NCI-H2081 (cell line): ENCODE measurements at regions not wholly inside any gene's neighbourhood (a gene's known extent, or its start where the extent isn't known, plus 50 kb on each side); places are given as distances from the start of the nearest gene placed in this dataset.
"Not testable (repeated sequence)": the region's sequence is repeated elsewhere in the genome, so short reads cannot be mapped to it uniquely, and the experiment has no call there.

Experiments
- DNase-seq, 2 experiments: peaks; one replicate each; lab custom pipeline; 2025; lab: John Stamatoyannopoulos, UW

- DNase-seq, result no peak
Measured at GRCh38 chr10:30763918-30764317, 134.4 kb upstream of the LYZL2 start.

GRCh38 chr10:30762620-30763019, 133.1 kb upstream of the LYZL2 start:
- DNase-seq, result no peak

GRCh38 chr10:30759423-30759822, 129.9 kb upstream of the LYZL2 start:
- no peak for DNase-seq

- no peak for DNase-seq
Measured at GRCh38 chr10:30758338-30758737, 128.8 kb upstream of the LYZL2 start.

GRCh38 chr10:30756896-30757295, 127.3 kb upstream of the LYZL2 start:
- DNase-seq, result no peak

GRCh38 chr10:30756151-30756550, 126.6 kb upstream of the LYZL2 start:
- no peak for DNase-seq

- no peak for DNase-seq
Measured at GRCh38 chr10:30755441-30755953, 125.9 kb upstream of the LYZL2 start.

GRCh38 chr10:30752481-30752881, 122.9 kb upstream of the LYZL2 start:
- DNase-seq, result no peak

- peak; percentile 53 to 61 for DNase-seq
Measured at GRCh38 chr10:30751678-30752331, 122.3 kb upstream of the LYZL2 start.

GRCh38 chr10:30750971-30751677, 121.6 kb upstream of the LYZL2 start:
- no peak for DNase-seq

GRCh38 chr10:30749385-30749784, 119.8 kb upstream of the LYZL2 start:
- no peak for DNase-seq

- DNase-seq, result no peak
Measured at GRCh38 chr10:30748152-30748973, 118.8 kb upstream of the LYZL2 start.

GRCh38 chr10:30747633-30748032, 118.1 kb upstream of the LYZL2 start:
- DNase-seq, result no peak

- DNase-seq, result no peak
Measured at GRCh38 chr10:30745953-30746352, 116.4 kb upstream of the LYZL2 start.

GRCh38 chr10:30744106-30744505, 114.6 kb upstream of the LYZL2 start:
- no peak for DNase-seq

- no peak for DNase-seq
Measured at GRCh38 chr10:30743586-30743985, 114.0 kb upstream of the LYZL2 start.

GRCh38 chr10:30742471-30742870, 112.9 kb upstream of the LYZL2 start:
- no peak for DNase-seq

- not testable (repeated sequence) for DNase-seq
Measured at GRCh38 chr10:30740774-30741173, 111.2 kb upstream of the LYZL2 start.

GRCh38 chr10:30738416-30738815, 108.9 kb upstream of the LYZL2 start:
- no peak for DNase-seq

- no peak for DNase-seq
Measured at GRCh38 chr10:30737931-30738391, 108.4 kb upstream of the LYZL2 start.

GRCh38 chr10:30736685-30737232, 107.2 kb upstream of the LYZL2 start:
- DNase-seq, result no peak

- DNase-seq, result no peak
Measured at GRCh38 chr10:30734901-30735300, 105.3 kb upstream of the LYZL2 start.
